GF-D8 (cell line): ENCODE measurements at regions not wholly inside any gene's neighbourhood (a gene's known extent, or its start where the extent isn't known, plus 50 kb on each side); places are given as distances from the start of the nearest gene placed in this dataset.

Source experiments
- DNase-seq: peaks from one replicate; lab custom pipeline; 2025; lab: John Stamatoyannopoulos, UW

DNA sequence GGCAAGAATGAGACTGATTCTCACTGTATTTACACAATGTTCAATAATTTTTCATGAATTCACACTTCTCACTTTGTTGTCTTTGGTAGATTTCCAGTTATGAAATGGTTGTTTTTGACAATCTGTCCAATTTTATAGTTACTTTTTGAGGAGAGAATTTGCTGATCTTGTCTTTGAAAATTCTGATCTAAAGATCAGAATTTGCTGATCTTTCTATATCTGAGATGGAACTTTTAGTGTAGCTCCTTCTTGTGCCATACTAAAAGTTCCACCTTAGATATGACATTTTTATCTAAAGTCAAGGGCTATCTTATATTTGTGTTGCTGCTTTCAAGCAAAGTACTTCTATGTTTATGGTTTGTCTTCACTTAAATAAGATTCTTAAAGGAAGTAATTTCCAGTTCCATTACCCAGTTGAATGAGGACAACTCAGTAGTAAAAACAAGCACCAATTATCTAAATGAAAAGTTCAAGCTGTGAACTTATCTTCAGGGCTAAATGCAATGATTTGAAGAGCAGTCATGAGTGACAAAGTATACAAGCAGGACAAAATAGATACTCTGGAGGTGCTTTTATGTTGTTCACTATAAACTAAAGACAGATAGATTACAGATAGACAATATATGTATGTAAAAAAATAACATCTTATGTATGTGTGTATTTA is 76.4 kb upstream of the FOXG1 start:
- DNase-seq: no peak

DNA sequence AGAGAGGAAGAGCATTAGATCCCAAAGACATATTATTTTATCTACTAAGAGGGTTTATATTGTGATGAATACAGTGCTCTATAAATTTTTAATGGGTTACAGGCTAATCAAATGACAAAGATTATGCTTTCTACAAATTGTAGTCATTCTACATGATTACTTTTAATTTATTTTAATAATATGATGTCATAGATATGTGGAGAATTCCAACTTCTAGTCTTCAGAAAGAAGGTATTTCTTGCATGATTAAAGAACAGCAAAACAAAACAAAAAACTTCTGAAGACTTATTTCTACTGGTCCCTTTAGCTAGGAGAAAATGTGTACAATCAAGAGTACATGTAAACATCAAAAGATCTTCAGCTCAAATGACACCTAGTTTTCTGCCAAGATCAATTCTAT is 71.5 kb upstream of the FOXG1 start:
- DNase-seq: no peak

DNA sequence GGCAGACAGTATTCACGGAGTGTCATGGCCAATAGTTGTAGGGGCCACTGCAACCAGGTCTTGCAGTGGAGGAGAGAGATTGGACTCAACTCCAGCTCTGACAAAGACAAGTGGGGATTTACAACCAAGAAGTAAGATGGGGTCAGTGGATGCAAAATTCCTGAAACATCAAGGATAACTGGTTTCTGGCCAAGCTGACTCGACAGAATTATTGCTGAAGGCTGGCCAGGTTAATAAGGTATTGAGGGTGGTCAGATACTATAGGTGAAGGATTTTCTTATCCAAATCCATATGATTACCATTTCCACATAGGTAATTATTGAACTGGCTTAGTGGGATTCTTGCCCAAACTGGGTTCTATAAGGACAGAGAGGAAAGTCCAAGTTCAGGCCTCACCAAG is 64.9 kb upstream of the FOXG1 start:
- no peak for DNase-seq

DNA sequence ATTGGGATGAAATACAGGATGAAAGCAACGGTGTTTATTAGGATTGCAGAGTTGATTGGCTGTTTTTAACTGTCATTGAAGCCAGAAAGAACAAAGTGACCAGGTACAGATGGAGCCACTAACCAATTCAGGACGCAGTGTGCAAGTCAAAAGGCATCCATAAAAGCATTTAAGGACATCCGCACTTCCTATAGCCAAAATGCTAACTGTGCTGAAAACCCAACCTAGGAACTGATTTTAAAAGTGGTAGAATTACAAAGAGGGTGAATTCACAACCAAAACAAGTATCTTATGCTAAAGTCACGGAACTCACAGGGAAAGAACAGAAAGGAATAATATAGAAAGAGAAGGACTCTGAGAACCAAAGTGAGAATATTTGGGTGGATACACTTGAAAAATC is 63.1 kb upstream of the FOXG1 start:
- DNase-seq: no peak

DNA sequence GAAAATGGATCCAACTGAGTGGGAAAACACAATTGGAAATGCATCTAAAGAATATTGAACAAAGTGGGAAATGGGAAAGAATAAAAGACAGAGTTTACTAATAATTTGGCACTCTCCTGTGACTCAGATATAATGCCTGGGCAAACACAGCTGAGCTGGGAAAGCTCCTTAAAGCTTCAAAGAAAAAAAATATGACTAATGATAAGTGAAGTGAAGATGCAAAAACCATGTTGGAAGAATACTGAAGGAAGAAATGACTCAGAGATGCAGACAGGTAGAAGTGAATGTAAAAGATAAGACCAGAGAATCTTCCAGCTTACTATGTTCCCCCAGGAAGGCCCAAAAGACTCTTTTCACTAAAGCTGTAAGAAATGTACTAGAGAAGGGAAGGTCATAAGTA is 62.4 kb upstream of the FOXG1 start:
- no peak for DNase-seq

DNA sequence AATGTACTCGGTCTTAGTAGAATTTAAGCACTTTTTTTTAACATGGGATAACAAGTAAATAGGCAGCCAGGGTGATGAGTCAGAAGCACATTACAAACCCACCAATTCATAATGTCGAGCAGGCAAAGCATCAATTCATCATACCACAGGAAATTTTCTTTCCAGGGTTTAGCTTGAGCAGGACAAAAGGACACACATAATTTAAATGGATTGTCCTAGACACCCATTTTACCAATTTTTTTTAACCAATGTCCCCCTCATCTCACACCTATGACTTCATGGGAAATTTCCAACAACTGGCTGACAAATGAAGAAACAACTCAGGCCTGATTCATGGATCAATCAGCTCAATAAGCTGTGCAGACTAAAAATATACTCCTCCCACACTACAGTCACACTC is 58.8 kb upstream of the FOXG1 start:
- DNase-seq: no peak

DNA sequence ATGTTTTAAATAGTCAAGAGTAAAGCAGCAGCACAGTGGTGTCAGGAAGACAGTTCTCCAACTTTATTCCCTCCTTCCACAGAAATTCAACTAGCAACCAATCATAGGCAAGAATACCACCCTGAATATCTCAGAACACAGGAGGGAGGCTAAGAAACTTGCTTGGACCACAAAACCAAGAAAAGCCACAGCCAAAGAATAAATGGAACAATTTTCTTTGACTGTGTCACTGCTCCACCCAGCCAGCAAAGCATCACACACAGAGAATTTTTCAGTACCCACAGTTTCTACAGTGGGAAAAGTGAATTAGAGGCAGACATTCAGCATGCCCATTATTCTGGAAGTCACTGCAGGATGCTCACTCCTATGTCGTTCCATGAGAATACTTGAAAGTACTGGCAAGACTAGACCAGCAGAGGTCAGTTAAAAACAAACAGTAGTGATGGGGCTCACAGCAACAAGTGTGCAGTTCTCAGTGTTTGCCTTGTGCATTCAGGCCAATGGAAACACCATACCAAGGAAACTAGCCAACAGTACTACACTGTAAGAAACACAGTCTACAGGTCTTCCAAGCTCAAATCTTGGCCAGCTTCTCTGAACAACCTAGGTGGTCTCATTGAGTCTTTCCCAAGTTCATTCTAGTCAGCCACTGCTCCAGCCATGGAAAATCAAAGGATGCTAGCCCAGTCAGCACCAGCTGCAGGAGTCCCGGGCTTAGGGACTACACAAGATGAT is 56.8 kb upstream of the FOXG1 start:
- DNase-seq: no peak
